ENCODE measurements at regions not wholly inside any gene's neighbourhood (a gene's known extent, or its start where the extent isn't known, plus 50 kb on each side); places are given as distances from the start of the nearest gene placed in this dataset.

GRCh38 chr12:19922717-19923116 is 445.6 kb upstream of the PDE3A start:
- DNase-seq, result no peak

- DNase-seq, result no peak
Measured at GRCh38 chr12:19924360-19924759, 444.0 kb upstream of the PDE3A start.

- DNase-seq, result no peak
Measured at GRCh38 chr12:19925841-19926240, 442.5 kb upstream of the PDE3A start.

DNA sequence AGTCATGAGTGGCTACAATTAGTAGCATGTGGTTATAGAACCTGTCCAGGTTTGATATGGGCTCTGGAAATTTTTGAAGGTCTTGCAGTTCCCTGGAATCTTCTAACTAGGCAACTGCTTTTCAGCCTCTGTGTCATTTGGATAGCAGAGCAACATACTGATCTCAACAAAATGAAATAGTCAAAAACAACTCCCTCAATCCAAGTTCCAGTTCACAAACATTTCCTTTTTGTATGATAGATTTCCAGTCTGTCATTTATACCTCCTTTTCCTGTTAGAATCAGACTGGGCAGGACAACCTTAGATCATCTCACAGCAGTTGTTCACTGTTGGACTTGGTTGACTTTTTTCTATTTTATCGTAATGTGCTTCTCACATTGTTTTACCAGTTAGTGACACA is 442.1 kb upstream of the PDE3A start:
- DNase-seq, result no peak

GRCh38 chr12:19927661-19928060 is 440.7 kb upstream of the PDE3A start:
- no peak for DNase-seq

DNA sequence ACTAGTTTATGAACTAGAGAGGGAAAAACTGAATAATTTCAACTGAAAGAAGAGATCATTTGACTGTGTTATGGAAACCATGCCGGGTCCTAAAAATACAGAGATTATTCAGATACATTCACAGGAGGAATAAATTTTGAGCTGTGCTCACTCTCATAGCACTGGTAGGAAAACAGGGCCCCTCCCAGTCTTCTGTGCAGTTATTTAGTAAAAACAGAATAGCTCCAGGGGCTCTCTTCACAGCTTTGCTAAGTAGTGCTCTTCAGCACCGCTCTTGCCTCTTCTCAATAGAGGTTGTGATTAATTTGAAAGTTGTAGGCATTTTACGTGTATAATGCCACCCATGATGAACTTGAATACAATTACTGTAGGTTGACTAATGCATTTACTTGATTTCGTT is 435.9 kb upstream of the PDE3A start:
- no peak for DNase-seq

DNA sequence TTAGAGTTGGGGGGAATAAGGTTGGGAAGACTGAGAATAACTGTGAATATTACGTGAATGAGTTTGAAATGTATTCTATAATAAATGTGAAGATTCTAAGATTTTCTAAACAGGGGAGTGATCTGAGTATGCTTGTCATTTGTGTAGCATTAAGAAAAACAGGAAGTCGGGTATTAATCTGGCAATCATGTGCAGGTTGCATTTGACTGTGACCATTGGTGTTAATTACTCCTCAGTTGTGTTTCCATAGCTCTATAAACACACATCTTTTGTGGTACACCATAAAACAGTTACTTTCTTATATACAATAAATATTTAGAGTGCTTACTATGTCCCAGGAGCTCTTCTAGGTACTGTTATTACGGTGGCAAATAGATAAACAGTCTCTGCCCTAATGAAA is 434.4 kb upstream of the PDE3A start:
- DNase-seq, result no peak

- no peak for DNase-seq
Measured at GRCh38 chr12:19937161-19937560, 431.2 kb upstream of the PDE3A start.

DNA sequence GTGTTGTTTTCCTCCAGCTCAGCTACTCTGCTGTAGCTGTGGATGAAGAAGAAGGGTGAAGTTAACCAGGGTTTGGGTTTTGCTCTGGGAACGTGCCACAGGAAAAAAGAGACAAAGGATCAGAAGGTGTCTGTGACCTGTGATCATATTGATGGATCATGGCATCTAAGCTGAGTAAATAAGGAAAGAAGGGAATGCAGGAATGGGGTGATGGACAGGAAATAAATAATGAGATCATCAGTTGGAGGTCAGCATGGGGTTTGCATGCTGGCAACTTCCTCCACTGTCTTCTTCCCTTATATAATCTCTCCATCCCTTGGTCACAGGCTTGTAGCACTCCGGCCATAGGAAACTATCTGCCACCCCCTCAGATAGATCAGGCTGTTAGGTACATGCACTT is 430.3 kb upstream of the PDE3A start:
- no peak for DNase-seq

GRCh38 chr12:19938491-19938890 is 429.8 kb upstream of the PDE3A start:
- no peak for DNase-seq

DNA sequence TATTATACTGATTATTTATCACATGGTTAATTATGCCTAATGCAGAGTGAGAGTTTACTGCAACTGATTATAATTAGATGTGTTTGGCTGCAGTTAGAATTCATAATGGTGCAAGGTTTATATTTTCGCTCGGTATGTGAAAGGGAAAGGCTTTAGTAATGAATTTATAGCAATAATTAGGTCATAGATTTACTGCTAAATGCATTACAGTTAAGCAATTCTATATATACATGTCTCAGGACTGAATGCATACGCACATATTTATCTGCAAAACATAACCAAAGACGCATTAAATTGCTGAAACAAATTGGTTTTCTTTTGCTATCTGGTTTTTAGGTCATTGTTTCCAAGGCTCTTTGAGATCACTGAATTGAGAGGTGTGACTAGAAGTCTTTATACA is 428.1 kb upstream of the PDE3A start:
- DNase-seq, result no peak

- no peak for DNase-seq
Measured at GRCh38 chr12:19941096-19941495, 427.2 kb upstream of the PDE3A start.

- DNase-seq, result no peak
Measured at GRCh38 chr12:19945559-19946435, 422.5 kb upstream of the PDE3A start.

DNA sequence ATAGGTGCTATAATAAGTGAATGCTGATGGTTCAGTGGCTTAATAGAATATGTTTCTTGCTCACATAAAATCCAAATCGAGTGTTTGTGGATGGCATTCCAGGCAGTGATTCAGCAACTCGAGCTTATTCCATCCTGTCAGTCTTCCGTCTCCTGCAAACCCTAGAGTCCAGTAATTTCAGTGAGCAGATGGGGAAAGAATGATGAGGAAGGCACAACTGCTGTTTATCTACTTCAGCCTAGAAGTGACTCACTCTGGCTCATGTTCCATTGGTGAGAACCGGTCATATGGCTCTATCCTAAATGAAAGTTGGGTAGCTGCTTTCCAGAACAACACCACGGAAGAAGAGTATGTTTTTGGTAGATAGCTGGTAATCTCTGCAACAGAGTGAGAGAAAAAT is 421.8 kb upstream of the PDE3A start:
- DNase-seq, result no peak

DNA sequence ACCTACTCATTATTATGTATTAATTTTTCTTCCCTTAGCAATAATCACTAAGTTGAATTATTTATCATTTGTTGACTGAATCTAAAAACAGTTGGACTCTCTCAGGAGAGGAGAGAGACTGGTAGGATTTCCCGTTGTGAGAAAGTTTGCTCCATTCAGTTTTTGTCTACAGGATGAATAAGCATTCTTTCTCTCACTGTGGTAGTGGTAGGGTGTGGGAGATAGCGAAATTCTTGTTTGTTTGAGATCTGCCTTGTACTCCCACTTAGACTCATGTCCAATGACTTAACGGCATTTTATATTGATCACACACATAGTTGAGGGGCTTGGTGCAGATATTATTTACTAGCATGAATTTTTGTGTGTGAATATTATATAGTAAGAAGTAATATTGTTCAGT is 421.0 kb upstream of the PDE3A start:
- no peak for DNase-seq

DNA sequence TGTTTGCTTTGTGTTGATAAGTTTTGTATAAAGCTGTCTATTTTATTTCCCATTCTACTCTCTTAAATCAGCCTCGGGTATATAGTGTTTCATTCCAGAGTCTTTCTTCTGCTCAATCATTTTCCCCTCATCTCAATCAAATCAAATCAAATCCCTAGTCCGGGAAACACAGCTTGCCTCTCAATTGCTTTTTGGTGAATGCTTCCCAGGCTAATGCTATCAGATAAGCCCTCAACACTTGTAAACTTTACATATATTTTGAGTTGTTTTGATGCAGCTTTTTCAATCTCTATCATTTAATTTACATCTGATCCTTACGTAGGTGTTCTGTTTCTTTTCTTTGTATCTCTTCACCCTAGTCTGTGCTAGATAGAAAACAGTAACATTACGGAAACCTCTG is 416.7 kb upstream of the PDE3A start:
- DNase-seq, result no peak

DNA sequence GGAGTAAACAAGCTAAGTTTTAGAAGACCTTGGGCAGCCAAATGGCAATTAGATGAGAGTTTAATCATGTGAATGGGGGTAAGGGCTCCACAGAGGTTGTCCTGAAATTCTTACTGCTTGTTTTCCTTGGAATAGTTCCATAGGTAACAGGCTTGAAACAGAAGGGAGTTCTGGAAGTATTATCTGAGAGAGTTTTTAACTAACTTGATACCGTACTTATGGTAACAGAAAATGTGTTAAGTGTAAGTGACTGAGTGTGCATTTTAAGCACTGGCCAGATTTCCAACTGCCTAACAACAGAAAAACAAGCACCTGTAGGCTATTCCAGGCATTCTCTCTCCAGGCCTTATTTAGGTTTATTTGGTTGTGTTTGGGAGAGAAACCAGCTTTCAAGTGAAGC is 414.6 kb upstream of the PDE3A start:
- no peak for DNase-seq

DNA sequence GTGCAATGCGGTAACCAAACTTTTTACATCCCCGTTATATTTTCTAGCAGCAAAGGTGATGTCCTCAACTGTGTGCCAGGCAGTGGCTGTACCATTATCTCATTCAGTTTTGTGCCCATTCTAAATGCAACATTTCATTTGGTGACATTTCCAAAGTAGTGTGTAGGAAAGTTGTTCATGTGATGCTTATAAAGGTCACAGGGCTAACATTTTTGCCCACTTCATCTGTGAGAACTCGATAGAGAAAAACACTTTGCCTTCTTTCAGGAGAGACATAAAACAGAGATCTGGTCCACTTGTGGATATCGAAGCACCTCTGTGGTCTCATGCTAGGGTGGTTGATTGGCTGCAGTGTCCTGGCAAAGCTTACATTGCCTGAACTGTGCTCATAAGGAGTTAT is 414.2 kb upstream of the PDE3A start:
- no peak for DNase-seq

DNA sequence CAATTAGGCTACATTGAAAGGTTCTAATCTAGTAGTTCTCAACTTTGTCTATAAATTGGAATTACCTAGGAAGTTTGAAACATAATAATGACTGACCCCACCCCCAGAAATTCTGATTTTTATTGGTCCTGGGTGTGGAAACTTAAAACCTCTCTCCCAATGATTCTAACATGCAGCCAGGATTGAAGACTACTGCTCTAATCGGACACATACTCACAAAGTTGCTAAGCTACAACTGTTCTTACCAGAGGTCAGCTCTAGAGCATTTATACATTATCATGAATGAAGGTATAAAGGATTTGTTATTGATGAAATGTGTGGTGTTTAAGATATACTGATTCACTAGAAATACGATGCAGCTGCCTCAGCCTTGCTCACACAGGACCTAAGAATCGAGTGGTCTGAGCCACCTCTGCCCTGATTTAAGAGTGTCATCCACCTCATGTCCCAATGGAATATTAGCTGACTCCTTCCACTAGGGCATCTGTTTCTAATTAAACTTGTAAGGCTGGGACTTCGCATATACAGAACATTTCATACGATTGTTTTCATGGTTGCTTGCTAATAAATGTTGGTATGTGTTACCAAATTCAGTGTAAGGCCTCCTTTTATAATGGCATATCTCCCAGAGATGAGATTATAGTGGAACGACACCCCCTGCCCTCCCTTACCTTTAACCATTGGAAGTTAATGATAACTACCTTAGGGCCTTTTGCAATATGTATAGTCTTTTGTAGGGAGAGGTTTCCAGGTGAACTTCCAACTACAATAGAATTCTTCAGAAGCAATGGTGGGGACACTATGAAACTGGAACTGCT is 410.8 kb upstream of the PDE3A start:
- no peak for DNase-seq

DNA sequence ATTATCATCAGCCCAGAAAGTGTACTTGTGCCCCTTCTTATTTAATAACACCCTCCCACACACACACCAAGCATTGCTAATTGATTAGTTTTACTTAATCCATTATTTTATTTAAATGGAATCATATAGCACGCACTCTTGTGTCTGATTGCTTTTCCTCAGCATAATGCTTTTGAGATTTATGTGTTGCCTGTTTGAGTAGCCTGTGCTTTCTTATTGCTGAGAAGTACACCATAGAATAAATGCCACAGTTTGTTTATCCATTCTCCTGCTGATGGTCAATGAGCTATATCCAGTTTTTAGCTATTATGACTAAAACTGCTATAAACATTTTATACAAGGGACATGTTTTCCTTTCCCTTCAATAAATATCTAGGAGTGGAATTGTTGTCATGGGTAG is 409.9 kb upstream of the PDE3A start:
- DNase-seq, result no peak

DNA sequence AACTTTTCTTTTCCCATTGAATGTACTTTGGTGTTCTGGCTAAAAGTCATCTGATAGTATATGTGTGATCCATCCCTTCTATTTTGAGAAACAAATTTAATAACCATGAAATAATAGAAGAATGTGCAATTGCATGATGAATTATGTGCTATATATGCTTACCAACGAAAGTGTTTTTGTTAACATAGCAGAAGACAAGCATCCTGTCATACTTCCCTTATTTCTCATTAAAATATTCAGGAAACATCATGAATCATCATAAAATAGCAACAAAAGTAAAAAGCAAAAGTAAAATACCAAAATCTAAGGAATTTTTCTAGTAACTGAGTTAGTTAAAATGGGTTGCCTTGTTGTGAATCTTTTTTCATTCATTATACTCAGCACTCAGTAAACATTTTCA is 409.0 kb upstream of the PDE3A start:
- no peak for DNase-seq

DNA sequence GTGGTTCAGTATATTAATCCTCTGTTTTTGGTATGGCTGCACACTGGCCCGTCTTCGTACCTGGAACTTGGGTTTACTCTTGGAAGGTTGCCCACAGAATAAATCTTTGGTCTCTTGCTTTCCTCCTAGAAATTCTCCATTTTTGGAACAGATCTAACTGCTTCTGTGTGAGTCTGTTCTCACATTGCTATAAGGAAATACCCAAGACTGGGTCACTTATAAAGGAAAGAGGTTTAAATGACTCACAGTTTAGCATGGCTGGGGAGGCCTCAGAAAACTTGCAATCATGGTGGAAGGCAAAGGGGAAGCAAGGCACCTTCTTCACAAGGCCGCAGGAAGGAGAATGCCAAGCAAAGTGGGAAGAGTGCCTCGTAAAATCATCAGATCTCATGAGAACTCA is 407.8 kb upstream of the PDE3A start:
- no peak for DNase-seq

- no peak for DNase-seq
Measured at GRCh38 chr12:19962192-19962591, 406.1 kb upstream of the PDE3A start.

- no peak for DNase-seq
Measured at GRCh38 chr12:19963972-19964371, 404.4 kb upstream of the PDE3A start.

Measured in NCI-H2107 (cell line).